ENCODE measurements at regions not wholly inside any gene's neighbourhood (a gene's known extent, or its start where the extent isn't known, plus 50 kb on each side); places are given as distances from the start of the nearest gene placed in this dataset.

GRCh38 chr11:27761356-27761755, 61.1 kb upstream of the BDNF start:
- DNase-seq (ENCODE audit: low spot score) (no peak), ATAC-seq (no peak)
- no peaks in the 10 kb centered on the region for H3F3A ChIP-seq (replicated peaks; ENCODE audit: low read depth)
- H3K4me2 ChIP-seq = no peak overlapping the region
- H4K20me1 ChIP-seq (replicated peaks; ENCODE audit: insufficient read depth) = no peaks in the 10 kb centered on the region
- peaks cover 4% of the 10 kb centered on the region; the same call in 1 of the 2 replicates for H3K4me1 ChIP-seq (ENCODE audit: insufficient read depth)
- TF ChIP-seq ZNF114 (CRISPR knock-in tag; IDR thresholded peaks at IDR 0.05) = no peak
- TF ChIP-seq, protein P1, sequence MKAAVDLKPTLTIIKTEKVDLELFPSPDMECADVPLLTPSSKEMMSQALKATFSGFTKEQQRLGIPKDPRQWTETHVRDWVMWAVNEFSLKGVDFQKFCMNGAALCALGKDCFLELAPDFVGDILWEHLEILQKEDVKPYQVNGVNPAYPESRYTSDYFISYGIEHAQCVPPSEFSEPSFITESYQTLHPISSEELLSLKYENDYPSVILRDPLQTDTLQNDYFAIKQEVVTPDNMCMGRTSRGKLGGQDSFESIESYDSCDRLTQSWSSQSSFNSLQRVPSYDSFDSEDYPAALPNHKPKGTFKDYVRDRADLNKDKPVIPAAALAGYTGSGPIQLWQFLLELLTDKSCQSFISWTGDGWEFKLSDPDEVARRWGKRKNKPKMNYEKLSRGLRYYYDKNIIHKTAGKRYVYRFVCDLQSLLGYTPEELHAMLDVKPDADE (IDR thresholded peaks at IDR 0.05) = no peak
- H3K9me2 ChIP-seq (ENCODE audit: insufficient read depth) = peaks cover 4% of the 10 kb centered on the region; the same call in 1 of the 2 replicates
- no peak overlapping the region for H3K4me3 ChIP-seq
- no peak overlapping the region for H3K27ac ChIP-seq (ENCODE audit: low read depth)
- H3K9me3 Mint-ChIP-seq = no peaks in the 10 kb centered on the region
- no peaks in the 10 kb centered on the region for H3K27me3 ChIP-seq (ENCODE audit: insufficient read depth)
- H3K4me1 Mint-ChIP-seq = no peaks in the 10 kb centered on the region; the same call in 1 of the 3 replicates
- H3K79me2 ChIP-seq (replicated peaks; ENCODE audit: insufficient read depth) = no peaks in the 10 kb centered on the region
- H3K27ac Mint-ChIP-seq = no peak overlapping the region
- H3K4me3 Mint-ChIP-seq = no peak overlapping the region
- H3K27me3 Mint-ChIP-seq (ENCODE audit: insufficient read depth, low read depth, poor library complexity) = peaks cover 4% of the 10 kb centered on the region
- H2AFZ ChIP-seq = 0 out of 2 replicates have a peak overlapping the region, but pooled peaks have one; percentile 52
- no peaks in the 10 kb centered on the region for H3K36me3 Mint-ChIP-seq (ENCODE audit: low read depth)
- H3K36me3 ChIP-seq (ENCODE audit: insufficient read depth) = no peaks in the 10 kb centered on the region

DNA sequence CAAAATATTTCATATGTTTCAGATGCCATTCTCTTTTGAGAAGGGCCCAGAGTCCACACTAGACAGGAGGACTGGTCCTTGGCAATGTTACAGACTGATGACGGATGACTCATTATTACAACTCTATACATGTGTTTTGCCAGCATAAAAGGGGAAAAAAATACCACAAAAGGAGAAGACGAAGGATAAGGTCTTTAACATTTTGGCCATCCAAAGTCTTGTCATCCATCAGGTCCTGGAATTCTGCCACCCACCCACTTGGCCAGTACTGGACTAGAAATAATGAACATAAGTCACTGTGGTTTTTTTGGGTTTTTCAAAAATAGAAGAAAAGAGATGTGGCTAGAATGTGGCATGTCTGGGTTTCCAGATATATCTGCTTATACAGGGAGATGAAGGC, 57.7 kb upstream of the BDNF start:
- peaks cover 4% of the 10 kb centered on the region for H3K27me3 Mint-ChIP-seq (ENCODE audit: insufficient read depth, low read depth, poor library complexity)
- H3F3A ChIP-seq (replicated peaks; ENCODE audit: low read depth) = no peaks in the 10 kb centered on the region
- no peaks in the 10 kb centered on the region for H3K36me3 Mint-ChIP-seq (ENCODE audit: low read depth)
- no peak for ATAC-seq
- no peak overlapping the region for H3K4me3 ChIP-seq
- H3K9me2 ChIP-seq (ENCODE audit: insufficient read depth) = peaks cover 4% of the 10 kb centered on the region; the same call in 1 of the 2 replicates
- H3K4me2 ChIP-seq = no peak overlapping the region
- H2AFZ ChIP-seq = no peak overlapping the region
- H3K27ac ChIP-seq (ENCODE audit: low read depth) = no peak overlapping the region
- no peaks in the 10 kb centered on the region for H3K36me3 ChIP-seq (ENCODE audit: insufficient read depth)
- no peaks in the 10 kb centered on the region for H4K20me1 ChIP-seq (replicated peaks; ENCODE audit: insufficient read depth)
- H3K4me1 Mint-ChIP-seq = no peaks in the 10 kb centered on the region; the same call in 1 of the 3 replicates
- DNase-seq (ENCODE audit: low spot score) = no peak
- H3K4me3 Mint-ChIP-seq = no peak overlapping the region
- no peaks in the 10 kb centered on the region for H3K9me3 Mint-ChIP-seq
- no peak overlapping the region for H3K27ac Mint-ChIP-seq
- H3K27me3 ChIP-seq (ENCODE audit: insufficient read depth) = no peaks in the 10 kb centered on the region
- peaks cover 4% of the 10 kb centered on the region; the same call in 1 of the 2 replicates for H3K4me1 ChIP-seq (ENCODE audit: insufficient read depth)
- H3K79me2 ChIP-seq (replicated peaks; ENCODE audit: insufficient read depth) = no peaks in the 10 kb centered on the region
- TF ChIP-seq STAT1 (IDR thresholded peaks at IDR 0.05; ENCODE audit: unreplicated experiment) = no peak
- no peak for TF ChIP-seq ZNF331 (CRISPR knock-in tag; IDR thresholded peaks at IDR 0.05; ENCODE audit: low read depth)
- TF ChIP-seq NANOG (IDR thresholded peaks at IDR 0.05; ENCODE audit: borderline replicate concordance) = no peak
- no peak for TF ChIP-seq POLR2AphosphoS5 (IDR thresholded peaks at IDR 0.05; ENCODE audit: low read depth)
- TF ChIP-seq EZH2phosphoT487 (IDR thresholded peaks at IDR 0.05; ENCODE audit: unreplicated experiment) = no peak
- TF ChIP-seq JUNB (IDR thresholded peaks at IDR 0.05; ENCODE audit: unreplicated experiment) = no peak
- TF ChIP-seq ZNF114 (CRISPR knock-in tag; IDR thresholded peaks at IDR 0.05) = no peak
- TF ChIP-seq CREB1 (CRISPR knock-in tag; IDR thresholded peaks at IDR 0.05; ENCODE audit: low read depth) = no peak
- TF ChIP-seq, protein P1 (IDR thresholded peaks at IDR 0.05) = no peak
- TF ChIP-seq CTCF (conservative IDR thresholded peaks at IDR 0.05; ENCODE audit: low read depth in 2 of 2) = no peak
- no peak for TF ChIP-seq ZNF462 (CRISPR knock-in tag; IDR thresholded peaks at IDR 0.05)
- TF ChIP-seq EZH2 (IDR thresholded peaks at IDR 0.05; ENCODE audit: low read depth, unreplicated experiment) = no peak
